ENCODE measurements at regions not wholly inside any gene's neighbourhood (a gene's known extent, or its start where the extent isn't known, plus 50 kb on each side); places are given as distances from the start of the nearest gene placed in this dataset.

DNA sequence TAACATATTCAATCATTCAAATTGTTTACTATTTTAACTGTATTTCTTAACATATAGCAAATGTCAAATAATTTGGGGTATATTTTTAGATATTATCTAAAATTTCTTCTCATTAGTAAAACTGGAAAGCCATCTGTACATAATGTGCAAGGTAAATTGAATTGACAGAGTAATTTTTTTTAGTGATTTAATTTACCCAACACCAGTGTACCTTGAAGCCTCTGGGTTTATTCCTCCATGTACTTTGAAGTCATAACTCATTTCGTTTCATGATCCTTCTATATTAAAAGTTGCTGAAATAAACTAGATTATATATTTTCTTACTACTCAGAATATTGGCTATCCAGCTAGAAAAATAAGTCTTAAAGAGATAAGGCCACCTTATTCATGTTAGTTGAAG is 674.9 kb downstream of the PRR16 start:
- no peak overlapping the region for H3K27ac Mint-ChIP-seq
- H3K4me3 Mint-ChIP-seq: no peak overlapping the region
- peaks cover 10% of the 10 kb centered on the region for H3K9me3 Mint-ChIP-seq
- TF ChIP-seq CTCF (IDR thresholded peaks at IDR 0.05; ENCODE audit: unreplicated experiment): no peak
- H3K4me1 Mint-ChIP-seq: peaks cover 4% of the 10 kb centered on the region
- no peaks in the 10 kb centered on the region for H3K27me3 Mint-ChIP-seq (ENCODE audit: low read depth)
- H3K36me3 Mint-ChIP-seq: no peaks in the 10 kb centered on the region
- DNase-seq (ENCODE audit: low spot score in 2 of 2, unreplicated experiment in 2 of 2): no peak

DNA sequence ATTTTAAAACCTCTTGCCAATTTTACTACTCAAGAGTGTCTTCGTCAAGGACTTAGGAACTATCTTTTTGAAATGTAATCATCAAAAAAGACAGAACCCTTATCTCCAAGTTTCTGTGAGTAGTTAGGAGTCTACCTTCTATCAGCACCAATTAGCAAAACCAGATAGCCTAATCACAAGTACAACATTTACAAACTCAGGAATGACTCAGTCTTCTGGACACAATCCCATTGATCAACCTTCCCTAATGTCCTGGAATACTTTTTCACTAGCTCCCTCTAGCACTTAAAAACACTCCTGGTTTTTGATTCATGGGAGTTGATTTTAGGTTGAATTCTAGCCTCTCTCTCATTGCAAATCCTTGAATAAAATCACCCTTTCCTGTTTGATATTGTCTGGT is 680.7 kb downstream of the PRR16 start:
- no peak for TF ChIP-seq CTCF (IDR thresholded peaks at IDR 0.05; ENCODE audit: unreplicated experiment)
- peaks cover 5% of the 10 kb centered on the region for H3K4me1 Mint-ChIP-seq
- no peak for DNase-seq (ENCODE audit: low spot score in 2 of 2, unreplicated experiment in 2 of 2)
- H3K9me3 Mint-ChIP-seq: peaks cover 20% of the 10 kb centered on the region
- no peaks in the 10 kb centered on the region for H3K27me3 Mint-ChIP-seq (ENCODE audit: low read depth)
- H3K36me3 Mint-ChIP-seq: no peaks in the 10 kb centered on the region
- no peak overlapping the region for H3K4me3 Mint-ChIP-seq
- H3K27ac Mint-ChIP-seq: no peak overlapping the region

GRCh38 chr5:121151534-121151933 is 687.4 kb downstream of the PRR16 start:
- Mint-ChIP-seq H3K4me3 (no peak overlapping the region), H3K9me3 (peaks cover 10% of the 10 kb centered on the region), H3K27me3 (ENCODE audit: low read depth) (no peaks in the 10 kb centered on the region), H3K4me1 (no peaks in the 10 kb centered on the region), H3K27ac (no peak overlapping the region), H3K36me3 (no peaks in the 10 kb centered on the region)
- no peak for TF ChIP-seq CTCF (IDR thresholded peaks at IDR 0.05; ENCODE audit: unreplicated experiment)
- no peak for DNase-seq (ENCODE audit: low spot score in 2 of 2, unreplicated experiment in 2 of 2)

- H3K4me3 Mint-ChIP-seq: no peak overlapping the region
- no peaks in the 10 kb centered on the region for H3K4me1 Mint-ChIP-seq
- H3K27ac Mint-ChIP-seq: no peak overlapping the region
- no peak for TF ChIP-seq CTCF (IDR thresholded peaks at IDR 0.05; ENCODE audit: unreplicated experiment)
- DNase-seq (ENCODE audit: low spot score in 2 of 2, unreplicated experiment in 2 of 2): no peak
- H3K9me3 Mint-ChIP-seq: peaks cover 7% of the 10 kb centered on the region
- H3K27me3 Mint-ChIP-seq (ENCODE audit: low read depth): no peaks in the 10 kb centered on the region
- H3K36me3 Mint-ChIP-seq: no peaks in the 10 kb centered on the region
Measured at GRCh38 chr5:121152411-121152810, 688.3 kb downstream of the PRR16 start.

DNA sequence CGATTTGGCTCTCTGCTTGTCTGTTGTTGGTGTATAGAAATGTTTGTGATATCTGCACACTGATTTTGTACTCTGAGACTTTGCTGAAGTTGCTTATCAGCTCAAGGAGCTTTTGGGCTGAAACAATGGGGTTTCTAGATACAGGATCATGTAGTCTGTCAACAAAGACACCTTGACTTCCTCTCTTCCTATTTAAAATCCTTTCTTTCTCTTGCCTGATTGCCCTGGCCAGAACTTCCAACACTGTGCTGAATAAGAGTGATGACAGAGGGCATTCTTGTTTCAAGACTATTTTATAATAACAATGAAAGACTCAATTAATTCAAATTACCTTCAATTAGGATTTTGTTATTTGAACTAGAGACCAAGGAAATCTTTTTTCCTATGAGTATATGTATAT is 692.5 kb downstream of the PRR16 start:
- no peaks in the 10 kb centered on the region for H3K27me3 Mint-ChIP-seq (ENCODE audit: low read depth)
- no peak overlapping the region for H3K4me3 Mint-ChIP-seq
- no peaks in the 10 kb centered on the region for H3K36me3 Mint-ChIP-seq
- H3K4me1 Mint-ChIP-seq: no peaks in the 10 kb centered on the region
- H3K9me3 Mint-ChIP-seq: no peaks in the 10 kb centered on the region
- no peak overlapping the region for H3K27ac Mint-ChIP-seq
- no peak for TF ChIP-seq CTCF (IDR thresholded peaks at IDR 0.05; ENCODE audit: unreplicated experiment)
- no peak for DNase-seq (ENCODE audit: low spot score in 2 of 2, unreplicated experiment in 2 of 2)

- no peak for DNase-seq (ENCODE audit: low spot score in 2 of 2, unreplicated experiment in 2 of 2)
- H3K9me3 Mint-ChIP-seq: no peaks in the 10 kb centered on the region
- H3K27me3 Mint-ChIP-seq (ENCODE audit: low read depth): no peaks in the 10 kb centered on the region
- H3K36me3 Mint-ChIP-seq: no peaks in the 10 kb centered on the region
- no peak overlapping the region for H3K4me3 Mint-ChIP-seq
- H3K27ac Mint-ChIP-seq: no peak overlapping the region
- H3K4me1 Mint-ChIP-seq: no peaks in the 10 kb centered on the region
- TF ChIP-seq CTCF (IDR thresholded peaks at IDR 0.05; ENCODE audit: unreplicated experiment): no peak
Measured at GRCh38 chr5:121158451-121158850, 693.2 kb upstream of the FTMT start.

Measured in mesothelial cell of epicardium (in vitro differentiated cells).